Prostate gland (tissue), 2 donors: ENCODE measurements at regions not wholly inside any gene's neighbourhood (a gene's known extent, or its start where the extent isn't known, plus 50 kb on each side); places are given as distances from the start of the nearest gene placed in this dataset.

ENCODE experiments used
- POLR2A ChIP-seq: fragments of 450-650 bp; IDR thresholded peaks from one replicate; pipeline ENCODE4 v1.6.1; 2016; ENCODE audit warnings: antibody characterized with exemption, mild to moderate bottlenecking
- POLR2AphosphoS5 ChIP-seq: sonication (generic); formaldehyde crosslinking; IDR thresholded peaks from one replicate; pipeline ENCODE4 v1.6.1; 2017; ENCODE audit warnings: antibody characterized with exemption
- TF ChIP-seq, protein P1 (sequence below), 4 experiments: fragments of 200-600 bp in 2 of 4; fragments of 450-650 bp in 2 of 4; sonication (generic) in 2 of 4; IDR thresholded peaks; 1 replicate in 3 of 4; 2 replicates in 1 of 4; pipeline ENCODE4 v1.5.1; 2016 to 2019; ENCODE audit warnings: antibody characterized with exemption in 4 of 4, mild to moderate bottlenecking in 2 of 4, moderate library complexity in 2 of 4

DNA sequence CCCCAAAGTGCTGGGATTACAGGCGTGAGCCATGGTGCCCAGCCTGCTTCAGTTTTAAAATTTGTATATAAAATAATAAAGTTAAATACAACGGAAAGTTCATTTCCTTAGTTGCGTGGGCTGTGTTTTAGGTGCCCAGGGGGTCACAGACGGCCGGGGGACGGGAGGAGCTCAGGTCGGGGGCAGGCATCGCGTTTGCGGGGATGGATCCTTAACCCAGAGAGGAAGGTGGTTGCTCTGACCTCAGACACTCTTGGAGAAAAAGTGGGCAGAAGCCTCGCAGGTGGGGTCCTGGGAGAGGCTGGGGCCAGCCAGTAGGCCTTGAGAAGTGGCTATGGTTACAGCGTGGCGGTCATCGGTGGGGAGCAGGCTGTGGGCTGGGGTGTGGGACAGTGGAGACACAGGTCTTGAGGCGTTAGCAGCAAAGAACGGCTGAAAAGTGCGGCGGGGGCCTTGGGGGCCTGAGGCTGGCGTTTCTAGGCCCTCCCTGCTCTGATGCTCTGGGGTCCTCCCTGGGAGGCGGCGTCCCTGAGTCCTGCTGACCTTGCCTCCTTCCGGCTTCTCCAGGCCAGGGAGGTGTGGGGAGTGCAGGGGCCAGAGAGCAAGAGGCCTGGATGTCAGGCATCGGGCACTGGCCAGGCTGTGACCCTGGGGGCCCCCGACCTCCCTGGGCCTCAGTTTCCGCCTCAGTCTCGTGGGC is 54.4 kb downstream of the UNCX start:
- TF ChIP-seq POLR2A (no peak), POLR2AphosphoS5 (no peak)
- TF ChIP-seq, protein P1, sequence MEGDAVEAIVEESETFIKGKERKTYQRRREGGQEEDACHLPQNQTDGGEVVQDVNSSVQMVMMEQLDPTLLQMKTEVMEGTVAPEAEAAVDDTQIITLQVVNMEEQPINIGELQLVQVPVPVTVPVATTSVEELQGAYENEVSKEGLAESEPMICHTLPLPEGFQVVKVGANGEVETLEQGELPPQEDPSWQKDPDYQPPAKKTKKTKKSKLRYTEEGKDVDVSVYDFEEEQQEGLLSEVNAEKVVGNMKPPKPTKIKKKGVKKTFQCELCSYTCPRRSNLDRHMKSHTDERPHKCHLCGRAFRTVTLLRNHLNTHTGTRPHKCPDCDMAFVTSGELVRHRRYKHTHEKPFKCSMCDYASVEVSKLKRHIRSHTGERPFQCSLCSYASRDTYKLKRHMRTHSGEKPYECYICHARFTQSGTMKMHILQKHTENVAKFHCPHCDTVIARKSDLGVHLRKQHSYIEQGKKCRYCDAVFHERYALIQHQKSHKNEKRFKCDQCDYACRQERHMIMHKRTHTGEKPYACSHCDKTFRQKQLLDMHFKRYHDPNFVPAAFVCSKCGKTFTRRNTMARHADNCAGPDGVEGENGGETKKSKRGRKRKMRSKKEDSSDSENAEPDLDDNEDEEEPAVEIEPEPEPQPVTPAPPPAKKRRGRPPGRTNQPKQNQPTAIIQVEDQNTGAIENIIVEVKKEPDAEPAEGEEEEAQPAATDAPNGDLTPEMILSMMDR (IDR thresholded peaks at IDR 0.05): no peak
